Mucosa of gallbladder (tissue), 1 donor: ENCODE measurements at regions not wholly inside any gene's neighbourhood (a gene's known extent, or its start where the extent isn't known, plus 50 kb on each side); places are given as distances from the start of the nearest gene placed in this dataset.
"Not testable (repeated sequence)": the region's sequence is repeated elsewhere in the genome, so short reads cannot be mapped to it uniquely, and the experiment has no call there.

ENCODE experiments used
- DNase-seq: peaks from one replicate; pipeline ENCODE4 v3.0.0-alpha.2; 2020; ENCODE audit warnings: low spot score
- donor health status: DM: no; HTN: no; CAD: no.

GRCh38 chr4:9702696-9703095 is 78.7 kb upstream of the DRD5 start:
- DNase-seq, result not testable (repeated sequence)

- DNase-seq, result peak; percentile 74
Observed at GRCh38 chr4:9703391-9703790, 78.0 kb upstream of the DRD5 start.

- DNase-seq, result not testable (repeated sequence)
Observed at GRCh38 chr4:9704126-9704525, 77.3 kb upstream of the DRD5 start.

GRCh38 chr4:9704551-9705332 is 76.7 kb upstream of the DRD5 start:
- no peak for DNase-seq

GRCh38 chr4:9707281-9707680 is 74.2 kb upstream of the DRD5 start:
- peak; percentile 72 for DNase-seq

GRCh38 chr4:9707936-9708335 is 73.5 kb upstream of the DRD5 start:
- DNase-seq, result not testable (repeated sequence)

GRCh38 chr4:9709724-9710123 is 71.7 kb upstream of the DRD5 start:
- DNase-seq, result no peak

- DNase-seq, result not testable (repeated sequence)
Observed at GRCh38 chr4:9715271-9715670, 66.2 kb upstream of the DRD5 start.

- no peak for DNase-seq
Observed at GRCh38 chr4:9716093-9716492, 65.3 kb upstream of the DRD5 start.

GRCh38 chr4:9718246-9718939 is 63.0 kb upstream of the DRD5 start:
- not testable (repeated sequence) for DNase-seq

GRCh38 chr4:9722131-9722530 is 59.3 kb upstream of the DRD5 start:
- not testable (repeated sequence) for DNase-seq
